HG03066 (cell line): ENCODE measurements at regions not wholly inside any gene's neighbourhood (a gene's known extent, or its start where the extent isn't known, plus 50 kb on each side); places are given as distances from the start of the nearest gene placed in this dataset.
"Not testable (repeated sequence)": the region's sequence is repeated elsewhere in the genome, so short reads cannot be mapped to it uniquely, and the experiment has no call there.

Source experiments
- ATAC-seq: cut with Tn5 transposase; IDR thresholded peaks from one replicate; pipeline ENCODE4 v1.9.1; 2021; ENCODE audit warnings: low read depth; ENCODE audit not compliant: unreplicated experiment

- no peak for ATAC-seq
These were observed 55.2 kb upstream of the SLIT2 start for GRCh38 chr4:20196476-20196875.

GRCh38 chr4:20195071-20195885 is 56.4 kb upstream of the SLIT2 start:
- no peak for ATAC-seq

GRCh38 chr4:20194123-20195013 is 57.3 kb upstream of the SLIT2 start:
- no peak for ATAC-seq

GRCh38 chr4:20193141-20193936 is 58.4 kb upstream of the SLIT2 start:
- no peak for ATAC-seq

- no peak for ATAC-seq
These were observed 59.0 kb upstream of the SLIT2 start for GRCh38 chr4:20192736-20193135.

- ATAC-seq, result no peak
These were observed 66.6 kb upstream of the SLIT2 start for GRCh38 chr4:20185103-20185502.

- ATAC-seq, result not testable (repeated sequence)
These were observed 68.6 kb upstream of the SLIT2 start for GRCh38 chr4:20183131-20183530.

- no peak for ATAC-seq
These were observed 69.8 kb upstream of the SLIT2 start for GRCh38 chr4:20181926-20182325.

GRCh38 chr4:20180509-20180908 is 71.2 kb upstream of the SLIT2 start:
- ATAC-seq, result no peak

GRCh38 chr4:20178902-20179576 is 72.7 kb upstream of the SLIT2 start:
- no peak for ATAC-seq

- ATAC-seq, result no peak
These were observed 74.8 kb upstream of the SLIT2 start for GRCh38 chr4:20176881-20177280.

GRCh38 chr4:20172070-20172760 is 79.5 kb upstream of the SLIT2 start:
- ATAC-seq, result no peak

GRCh38 chr4:20166544-20166943 is 85.2 kb upstream of the SLIT2 start:
- no peak for ATAC-seq

GRCh38 chr4:20159516-20159915 is 92.2 kb upstream of the SLIT2 start:
- no peak for ATAC-seq

GRCh38 chr4:20158195-20158594 is 93.5 kb upstream of the SLIT2 start:
- ATAC-seq, result no peak

- no peak for ATAC-seq
These were observed 100.3 kb upstream of the SLIT2 start for GRCh38 chr4:20151436-20151835.

- ATAC-seq, result not testable (repeated sequence)
These were observed 102.6 kb upstream of the SLIT2 start for GRCh38 chr4:20149143-20149542.

- ATAC-seq, result no peak
These were observed 114.5 kb upstream of the SLIT2 start for GRCh38 chr4:20137176-20137575.

GRCh38 chr4:20127626-20128025 is 124.1 kb upstream of the SLIT2 start:
- no peak for ATAC-seq

GRCh38 chr4:20126906-20127305 is 124.8 kb upstream of the SLIT2 start:
- no peak for ATAC-seq
